ENCODE measurements at regions not wholly inside any gene's neighbourhood (a gene's known extent, or its start where the extent isn't known, plus 50 kb on each side); places are given as distances from the start of the nearest gene placed in this dataset.
"Not testable (repeated sequence)": the region's sequence is repeated elsewhere in the genome, so short reads cannot be mapped to it uniquely, and the experiment has no call there.

- DNase-seq, result no peak
Measured at GRCh38 chr5:164317676-164318075, 812.3 kb downstream of the MAT2B start.

GRCh38 chr5:164319161-164319560 lies 813.7 kb downstream of the MAT2B start:
- DNase-seq, result no peak

GRCh38 chr5:164324239-164324638 lies 818.8 kb downstream of the MAT2B start:
- no peak for DNase-seq

- no peak for DNase-seq
Measured at GRCh38 chr5:164326219-164326618, 820.8 kb downstream of the MAT2B start.

- not testable (repeated sequence) for DNase-seq
Measured at GRCh38 chr5:164327166-164327565, 821.7 kb downstream of the MAT2B start.

GRCh38 chr5:164332349-164333196 lies 827.2 kb downstream of the MAT2B start:
- DNase-seq, result no peak

DNA sequence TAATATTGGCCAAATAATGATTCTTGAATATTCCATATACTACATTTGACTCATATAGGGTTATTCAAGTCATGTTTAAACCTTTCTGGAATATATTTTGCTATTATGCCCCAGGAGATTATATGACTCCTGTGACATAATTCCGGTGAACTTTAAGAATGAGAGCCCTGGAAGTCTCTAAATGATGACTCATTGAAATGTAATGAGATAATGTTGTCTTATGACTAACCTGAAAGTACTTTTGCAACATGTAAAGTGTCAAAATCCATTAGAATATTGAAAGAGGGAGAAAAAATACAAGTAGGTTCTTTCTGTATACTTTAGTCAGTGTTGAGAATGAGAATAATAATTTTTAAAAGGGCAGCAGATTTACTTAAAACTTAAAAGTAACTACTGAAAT lies 830.4 kb downstream of the MAT2B start:
- DNase-seq, result no peak

GRCh38 chr5:164336276-164336675 lies 830.9 kb downstream of the MAT2B start:
- no peak for DNase-seq

- DNase-seq, result no peak
Measured at GRCh38 chr5:164336906-164337305, 831.5 kb downstream of the MAT2B start.

DNA sequence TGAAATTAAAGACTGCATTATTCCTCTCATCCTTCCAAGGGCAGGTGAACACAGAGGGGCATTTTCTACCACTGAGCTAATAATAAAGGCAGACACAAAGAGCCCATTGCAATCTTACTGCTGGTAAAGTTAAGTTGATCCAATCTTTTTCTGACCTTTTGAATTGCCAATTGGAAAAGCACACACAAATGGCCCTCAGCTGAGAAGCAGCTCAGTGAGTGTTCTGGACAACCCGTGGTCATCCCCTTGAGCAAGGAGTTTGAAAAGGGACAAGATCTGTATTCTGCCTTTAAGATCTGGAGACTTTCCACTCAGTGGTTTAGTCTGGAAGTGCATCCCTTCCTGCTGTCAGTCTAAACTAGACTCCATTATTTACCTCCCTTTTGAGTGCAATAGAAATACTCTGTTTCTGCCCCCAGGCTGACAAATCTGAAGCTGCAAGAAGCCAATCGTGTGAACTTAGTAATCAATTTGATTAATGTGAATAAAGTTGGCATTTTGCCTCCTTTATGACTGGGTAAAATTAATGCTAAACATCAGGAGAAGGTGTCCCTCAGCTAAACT lies 835.7 kb downstream of the MAT2B start:
- DNase-seq, result no peak

DNA sequence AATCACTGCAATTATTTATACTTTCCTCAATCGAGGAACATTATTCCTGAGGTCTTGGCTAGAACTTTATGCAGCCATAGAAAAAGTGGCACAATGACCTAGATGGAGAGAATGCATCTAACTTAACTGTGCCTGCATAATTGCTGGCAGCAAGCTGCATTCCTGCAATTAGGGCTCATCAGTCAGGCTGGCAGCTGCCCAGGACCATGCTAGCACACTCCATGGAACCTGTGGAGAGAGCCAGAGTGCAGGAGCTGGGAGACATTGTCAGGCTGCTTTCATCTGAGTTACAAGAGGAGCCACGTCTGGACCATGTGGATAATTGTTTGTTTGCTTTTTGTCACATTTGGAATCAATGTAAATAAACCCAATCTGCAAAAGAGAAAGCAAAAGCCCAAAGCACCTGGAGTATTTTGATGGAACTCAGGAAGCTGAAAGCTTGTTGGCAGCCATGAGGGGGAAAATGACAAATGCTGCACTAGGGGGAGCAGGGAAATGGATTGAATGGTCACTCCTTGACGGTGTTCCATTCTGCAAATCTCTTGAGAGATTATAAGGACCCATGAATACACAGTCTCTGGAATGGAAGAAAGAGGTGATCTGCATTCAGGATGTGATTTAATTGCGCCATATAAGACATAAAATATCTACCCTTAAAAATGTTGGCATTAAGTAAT lies 839.9 kb downstream of the MAT2B start:
- no peak for DNase-seq

DNA sequence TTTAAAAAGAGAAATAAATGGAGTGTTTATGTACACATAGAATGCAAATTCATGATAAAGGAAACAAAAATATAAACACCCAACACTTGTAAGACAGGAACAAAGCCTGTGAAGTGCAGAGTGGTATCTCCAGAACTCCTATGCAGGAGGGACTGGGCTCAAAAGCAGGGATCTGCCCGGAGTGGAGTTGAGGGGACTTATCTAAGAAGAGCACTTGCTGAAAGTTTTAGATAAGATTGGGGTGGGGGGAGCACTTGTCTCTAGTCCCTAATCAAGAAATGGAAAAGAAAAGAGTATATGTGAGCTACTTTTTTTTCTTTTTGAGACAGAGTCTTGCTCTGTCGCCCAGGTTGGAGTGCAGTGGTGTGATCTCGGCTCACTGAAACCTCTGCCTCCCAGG lies 840.4 kb downstream of the MAT2B start:
- no peak for DNase-seq

- no peak for DNase-seq
Measured at GRCh38 chr5:164346785-164347630, 841.6 kb downstream of the MAT2B start.

GRCh38 chr5:164350236-164350635 lies 844.8 kb downstream of the MAT2B start:
- DNase-seq, result no peak

- DNase-seq, result no peak
Measured at GRCh38 chr5:164351245-164351834, 845.9 kb downstream of the MAT2B start.

GRCh38 chr5:164352695-164353094 lies 847.3 kb downstream of the MAT2B start:
- DNase-seq, result no peak

GRCh38 chr5:164353155-164353554 lies 847.7 kb downstream of the MAT2B start:
- DNase-seq, result no peak

- DNase-seq, result no peak
Measured at GRCh38 chr5:164354139-164354751, 848.8 kb downstream of the MAT2B start.

DNA sequence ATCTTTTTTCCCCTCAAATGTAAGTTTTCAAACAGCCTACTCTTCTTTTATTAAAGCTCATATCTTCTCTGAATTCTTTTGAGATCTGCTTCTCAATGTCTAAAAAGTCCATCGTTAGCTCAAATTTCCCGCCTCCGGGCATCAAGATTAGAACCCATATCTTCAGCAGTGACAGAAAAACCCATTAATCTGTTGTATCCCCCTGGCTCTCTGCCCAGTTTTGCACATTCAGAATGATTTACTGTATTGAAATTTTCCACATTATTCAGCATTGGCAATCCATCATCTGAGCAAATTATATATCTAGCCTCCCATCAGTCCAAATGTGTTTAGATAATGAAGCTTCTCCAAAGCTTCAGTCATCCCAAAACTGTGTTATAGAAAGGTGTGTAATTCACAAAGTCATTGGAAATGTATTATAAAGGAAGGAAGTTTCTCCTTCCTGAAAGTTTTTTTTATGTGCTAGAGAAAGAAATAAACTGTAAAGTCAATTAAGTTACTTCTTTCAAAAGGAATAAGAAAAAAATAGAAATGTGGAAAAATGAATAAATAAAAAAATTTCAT lies 849.9 kb downstream of the MAT2B start:
- no peak for DNase-seq

DNA sequence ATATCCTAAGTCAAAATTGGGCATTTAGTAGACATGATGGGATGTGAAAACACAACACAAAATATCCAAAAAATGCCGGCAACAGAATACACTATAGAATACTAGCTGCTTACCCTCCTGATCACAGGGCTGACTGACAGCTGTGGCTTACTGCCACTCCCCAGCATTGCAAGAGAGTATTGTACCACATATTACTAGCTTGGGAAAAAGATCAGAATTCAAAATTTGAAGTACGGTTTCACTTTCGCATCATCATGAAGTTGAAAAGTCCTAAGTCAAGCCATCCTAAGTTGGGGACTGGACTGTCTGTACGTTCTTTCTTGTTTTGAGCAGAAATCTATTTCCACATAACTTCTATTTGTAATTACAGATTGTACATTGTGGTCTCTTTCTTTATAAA lies 851.4 kb downstream of the MAT2B start:
- DNase-seq, result no peak

- no peak for DNase-seq
Measured at GRCh38 chr5:164357395-164358033, 852.1 kb downstream of the MAT2B start.

Data from SIG-M5 (cell line).